WTC11 (cell line): ENCODE measurements at regions not wholly inside any gene's neighbourhood (a gene's known extent, or its start where the extent isn't known, plus 50 kb on each side); places are given as distances from the start of the nearest gene placed in this dataset.

Experiments used
- ATAC-seq: fragments of 200-7000 bp; cut with Tn5 transposase; 2 replicates; pipeline ENCODE4 v1.10.0; 2021; ENCODE audit warnings: mild to moderate bottlenecking, moderate library complexity
- CTCF ChIA-PET: fragments of 300-600 bp; sonication (Branson Sonifier 250); formaldehyde crosslinking; loops from one replicate; lab custom pipeline; 2021; ENCODE audit warnings: antibody characterized with exemption; lab: Charles Lee
- POLR2A ChIA-PET: fragments of 350-600 bp; sonication (Branson Sonifier 250); formaldehyde crosslinking; loops from one replicate; lab custom pipeline; 2021; ENCODE audit warnings: antibody characterized with exemption; lab: Charles Lee
- DNase-seq: peaks from one replicate; pipeline ENCODE4 v3.0.0; 2021; ENCODE audit warnings: low spot score
- H3K27ac Mint-ChIP-seq: 2 replicates; pipeline ENCODE4 v1.8.0; 2021; ENCODE audit warnings: mixed read lengths
- H3K27me3 Mint-ChIP-seq: 2 replicates; pipeline ENCODE4 v1.8.0; 2021; ENCODE audit warnings: low read depth, mild to moderate bottlenecking, moderate library complexity, mixed read lengths
- H3K36me3 Mint-ChIP-seq: 2 replicates; pipeline ENCODE4 v1.8.0; 2021; ENCODE audit warnings: mixed read lengths
- H3K4me1 Mint-ChIP-seq: 2 replicates; pipeline ENCODE4 v1.8.0; 2022; ENCODE audit warnings: mixed read lengths
- H3K4me3 Mint-ChIP-seq: 2 replicates; pipeline ENCODE4 v1.8.0; 2021; ENCODE audit warnings: mild to moderate bottlenecking, moderate library complexity, mixed read lengths
- H3K9me3 Mint-ChIP-seq: 2 replicates; pipeline ENCODE4 v1.8.0; 2021; ENCODE audit warnings: mixed read lengths
- CTCF ChIP-seq: fragments of 200-600 bp; IDR thresholded peaks from 2 replicates; pipeline ENCODE4 v1.8.0; 2022; ENCODE audit warnings: antibody characterized with exemption
- E2F5 ChIP-seq: sonication (generic); formaldehyde crosslinking; IDR thresholded peaks from 2 replicates; pipeline ENCODE4 v1.8.1; 2022; ENCODE audit warnings: mild to moderate bottlenecking, moderate library complexity, missing genetic modification reagents
- ETV6 ChIP-seq: sonication (generic); formaldehyde crosslinking; IDR thresholded peaks from 2 replicates; pipeline ENCODE4 v1.8.1; 2022; ENCODE audit warnings: mild to moderate bottlenecking, missing genetic modification reagents
- FOXP4 ChIP-seq: sonication (generic); formaldehyde crosslinking; IDR thresholded peaks from 2 replicates; pipeline ENCODE4 v1.8.0; 2022; ENCODE audit warnings: mild to moderate bottlenecking, missing genetic modification reagents
- IRF2 ChIP-seq: sonication (generic); formaldehyde crosslinking; IDR thresholded peaks from 2 replicates; pipeline ENCODE4 v1.8.0; 2022; ENCODE audit warnings: low read depth, missing genetic modification reagents, borderline replicate concordance
- NFATC4 ChIP-seq: fragments of 250-450 bp; sonication (Bioruptor Pico); IDR thresholded peaks from 2 replicates; pipeline ENCODE4 v1.9.0; 2021; ENCODE audit warnings: mild to moderate bottlenecking
- NFE2L1 ChIP-seq: sonication (generic); formaldehyde crosslinking; IDR thresholded peaks from 2 replicates; pipeline ENCODE4 v1.8.1; 2023; ENCODE audit warnings: missing genetic modification reagents
- NR1H2 ChIP-seq: sonication (generic); formaldehyde crosslinking; IDR thresholded peaks from 2 replicates; pipeline ENCODE4 v1.9.0; 2021; ENCODE audit warnings: mild to moderate bottlenecking, moderate library complexity, missing genetic modification reagents
- NR2C2 ChIP-seq: sonication (generic); formaldehyde crosslinking; IDR thresholded peaks from 2 replicates; pipeline ENCODE4 v1.8.0; 2022; ENCODE audit warnings: mild to moderate bottlenecking, missing genetic modification reagents
- RELA ChIP-seq: sonication (generic); formaldehyde crosslinking; IDR thresholded peaks from 2 replicates; pipeline ENCODE4 v1.8.1; 2022; ENCODE audit warnings: missing genetic modification reagents, mild to moderate bottlenecking, borderline replicate concordance
- STAT6 ChIP-seq: sonication (generic); formaldehyde crosslinking; conservative IDR thresholded peaks from 2 replicates; pipeline ENCODE4 v1.8.1; 2023; ENCODE audit warnings: mild to moderate bottlenecking, low read depth, missing genetic modification reagents, moderate library complexity
- TF ChIP-seq, protein P1 (sequence below): fragments of 250-450 bp; sonication (Bioruptor Pico); IDR thresholded peaks from 2 replicates; pipeline ENCODE4 v1.9.0; 2021; ENCODE audit warnings: mild to moderate bottlenecking
- TF ChIP-seq, protein P2 (sequence below): fragments of 250-450 bp; sonication (Bioruptor Pico); IDR thresholded peaks from 2 replicates; pipeline ENCODE4 v1.8.0; 2021; ENCODE audit warnings: mild to moderate bottlenecking
- TF ChIP-seq, protein P3 (sequence below): sonication (generic); formaldehyde crosslinking; IDR thresholded peaks from 2 replicates; pipeline ENCODE4 v1.8.1; 2022; ENCODE audit warnings: low read depth, mild to moderate bottlenecking, moderate library complexity, missing genetic modification reagents, borderline replicate concordance

- no peak for TF ChIP-seq CTCF
- TF ChIP-seq, protein P1, sequence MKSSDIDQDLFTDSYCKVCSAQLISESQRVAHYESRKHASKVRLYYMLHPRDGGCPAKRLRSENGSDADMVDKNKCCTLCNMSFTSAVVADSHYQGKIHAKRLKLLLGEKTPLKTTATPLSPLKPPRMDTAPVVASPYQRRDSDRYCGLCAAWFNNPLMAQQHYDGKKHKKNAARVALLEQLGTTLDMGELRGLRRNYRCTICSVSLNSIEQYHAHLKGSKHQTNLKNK (CRISPR knock-in tag): no peak
- TF ChIP-seq, protein P2, sequence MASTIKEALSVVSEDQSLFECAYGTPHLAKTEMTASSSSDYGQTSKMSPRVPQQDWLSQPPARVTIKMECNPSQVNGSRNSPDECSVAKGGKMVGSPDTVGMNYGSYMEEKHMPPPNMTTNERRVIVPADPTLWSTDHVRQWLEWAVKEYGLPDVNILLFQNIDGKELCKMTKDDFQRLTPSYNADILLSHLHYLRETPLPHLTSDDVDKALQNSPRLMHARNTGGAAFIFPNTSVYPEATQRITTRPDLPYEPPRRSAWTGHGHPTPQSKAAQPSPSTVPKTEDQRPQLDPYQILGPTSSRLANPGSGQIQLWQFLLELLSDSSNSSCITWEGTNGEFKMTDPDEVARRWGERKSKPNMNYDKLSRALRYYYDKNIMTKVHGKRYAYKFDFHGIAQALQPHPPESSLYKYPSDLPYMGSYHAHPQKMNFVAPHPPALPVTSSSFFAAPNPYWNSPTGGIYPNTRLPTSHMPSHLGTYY: no peak
- TF ChIP-seq NR1H2 (CRISPR knock-in tag): no peak
- TF ChIP-seq, protein P3, sequence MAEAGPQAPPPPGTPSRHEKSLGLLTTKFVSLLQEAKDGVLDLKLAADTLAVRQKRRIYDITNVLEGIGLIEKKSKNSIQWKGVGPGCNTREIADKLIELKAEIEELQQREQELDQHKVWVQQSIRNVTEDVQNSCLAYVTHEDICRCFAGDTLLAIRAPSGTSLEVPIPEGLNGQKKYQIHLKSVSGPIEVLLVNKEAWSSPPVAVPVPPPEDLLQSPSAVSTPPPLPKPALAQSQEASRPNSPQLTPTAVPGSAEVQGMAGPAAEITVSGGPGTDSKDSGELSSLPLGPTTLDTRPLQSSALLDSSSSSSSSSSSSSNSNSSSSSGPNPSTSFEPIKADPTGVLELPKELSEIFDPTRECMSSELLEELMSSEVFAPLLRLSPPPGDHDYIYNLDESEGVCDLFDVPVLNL (CRISPR knock-in tag): no peak
- TF ChIP-seq ETV6 (CRISPR knock-in tag): no peak
Measured at GRCh38 chr5:18805376-18805775, 1171.1 kb downstream of the TAF11L14 start (continued).

DNA sequence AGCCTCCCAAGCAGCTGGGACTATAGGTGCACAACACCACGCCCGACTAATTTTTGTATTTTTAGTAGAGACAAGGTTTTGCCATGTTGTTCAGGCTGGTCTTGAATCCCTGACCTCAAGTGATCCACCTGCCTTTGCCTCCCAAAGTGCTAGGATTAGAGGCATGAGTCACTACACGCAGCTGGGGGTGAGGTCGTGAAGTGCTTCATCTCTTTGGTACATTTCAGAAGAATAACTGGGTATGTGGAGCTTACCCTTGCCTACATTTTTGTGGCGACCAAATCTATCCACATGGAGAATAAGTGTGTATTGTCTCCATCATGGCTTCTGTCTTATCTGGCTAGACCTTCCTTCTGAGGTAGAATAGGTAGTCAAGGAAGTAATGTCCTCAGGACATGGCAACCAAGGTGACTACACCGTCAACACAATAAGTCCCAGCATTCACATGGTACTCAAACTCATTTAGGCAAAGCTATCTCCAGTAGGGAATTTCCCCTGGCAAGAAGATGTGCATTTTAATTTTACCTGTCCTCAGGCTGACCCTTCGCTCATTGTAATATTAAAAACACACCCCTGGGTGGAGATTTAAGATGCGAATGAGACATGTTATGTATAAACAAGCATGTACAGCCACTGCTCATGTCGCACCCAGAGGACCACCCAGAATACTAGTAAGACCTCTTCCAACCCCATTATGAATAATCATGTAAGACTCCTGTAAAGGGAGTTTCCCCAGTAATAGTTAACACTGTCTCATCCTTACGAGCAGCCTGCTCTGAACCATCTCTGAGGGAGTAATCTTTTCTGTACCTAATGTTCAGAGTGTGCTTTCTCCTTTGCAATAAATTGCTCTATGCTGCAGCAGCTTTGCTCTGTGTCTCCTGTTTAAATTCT, 1173.2 kb downstream of the TAF11L14 start:
- Mint-ChIP-seq H3K4me1 (peaks cover 15% of the 10 kb centered on the region), H3K36me3 (no peaks in the 10 kb centered on the region), H3K27me3 (no peaks in the 10 kb centered on the region), H3K27ac (no peak overlapping the region), H3K9me3 (peaks cover 4% of the 10 kb centered on the region; the same call in 1 of the 2 replicates), H3K4me3 (no peak overlapping the region)
- TF ChIP-seq NR2C2 (CRISPR knock-in tag) (no peak), E2F5 (CRISPR knock-in tag) (no peak), IRF2 (CRISPR knock-in tag) (no peak), NFATC4 (CRISPR knock-in tag) (no peak), STAT6 (CRISPR knock-in tag) (no peak), RELA (no peak), FOXP4 (CRISPR knock-in tag) (no peak), NFE2L1 (no peak)
- ChIA-PET POLR2A (no interaction called here), CTCF (no interaction called here)
- DNase-seq (no peak), ATAC-seq (no peak)
